GM19328 (cell line): ENCODE measurements at regions not wholly inside any gene's neighbourhood (a gene's known extent, or its start where the extent isn't known, plus 50 kb on each side); places are given as distances from the start of the nearest gene placed in this dataset.
"Not testable (repeated sequence)": the region's sequence is repeated elsewhere in the genome, so short reads cannot be mapped to it uniquely, and the experiment has no call there.

Experiments
- ATAC-seq: cut with Tn5 transposase; IDR thresholded peaks from one replicate; pipeline ENCODE4 v1.9.1; 2021; ENCODE audit warnings: mild to moderate bottlenecking, moderate library complexity; ENCODE audit not compliant: unreplicated experiment

DNA sequence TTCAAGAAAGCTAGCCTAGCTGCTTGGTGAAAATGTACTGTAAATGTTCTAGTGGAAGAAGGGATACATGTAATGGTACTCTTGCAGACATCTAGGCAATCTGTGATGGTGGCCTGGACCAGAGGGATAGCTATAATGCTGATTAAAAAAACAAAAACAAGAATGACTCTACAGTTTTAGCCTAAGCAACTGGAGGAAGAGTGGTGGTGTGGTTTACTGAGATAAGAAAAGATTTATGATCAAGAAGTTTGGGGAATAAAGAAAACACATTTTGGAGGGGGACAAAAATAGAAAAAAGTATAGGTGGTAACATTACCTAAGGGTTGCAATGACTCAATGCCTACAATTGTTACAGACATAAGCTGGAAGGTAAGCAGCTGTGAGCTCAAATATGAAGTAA is 1080.7 kb upstream of the CELF4 start:
- no peak for ATAC-seq

DNA sequence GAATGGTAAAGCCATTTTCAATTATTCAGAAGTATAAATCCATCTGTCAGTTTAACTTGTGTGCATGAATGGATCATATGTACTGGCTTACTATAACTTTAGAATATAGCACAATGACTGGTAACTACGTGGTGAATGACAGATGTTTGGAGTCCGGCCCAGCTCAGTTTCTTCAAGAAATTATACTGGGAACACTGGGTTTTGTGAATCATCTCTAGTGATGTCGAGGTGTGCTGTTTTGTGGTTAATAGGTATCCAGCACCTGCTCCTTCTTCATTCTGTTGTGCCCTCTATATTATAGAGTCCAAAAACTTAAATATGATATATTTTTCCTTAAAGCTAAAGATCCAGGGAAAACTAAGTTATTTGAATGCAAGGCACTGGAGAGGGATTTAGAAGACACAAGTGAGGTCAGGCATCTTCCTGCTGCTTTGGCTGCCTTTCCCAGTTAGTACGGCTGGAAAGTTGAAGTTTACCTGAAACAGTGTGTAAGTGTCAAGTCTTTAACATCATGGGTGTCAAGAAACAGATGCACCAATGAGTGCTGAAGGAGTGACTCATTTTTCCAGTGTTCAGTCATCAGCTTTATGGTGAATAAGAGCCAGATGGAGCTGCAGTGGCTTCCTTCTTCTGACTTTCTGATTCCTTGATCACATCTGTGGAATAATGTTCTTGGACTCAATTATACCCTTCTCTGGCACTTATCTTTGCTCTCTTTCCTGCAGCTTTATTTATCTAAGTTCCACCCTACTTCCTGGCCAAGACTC is 1079.5 kb upstream of the CELF4 start:
- ATAC-seq, result no peak

DNA sequence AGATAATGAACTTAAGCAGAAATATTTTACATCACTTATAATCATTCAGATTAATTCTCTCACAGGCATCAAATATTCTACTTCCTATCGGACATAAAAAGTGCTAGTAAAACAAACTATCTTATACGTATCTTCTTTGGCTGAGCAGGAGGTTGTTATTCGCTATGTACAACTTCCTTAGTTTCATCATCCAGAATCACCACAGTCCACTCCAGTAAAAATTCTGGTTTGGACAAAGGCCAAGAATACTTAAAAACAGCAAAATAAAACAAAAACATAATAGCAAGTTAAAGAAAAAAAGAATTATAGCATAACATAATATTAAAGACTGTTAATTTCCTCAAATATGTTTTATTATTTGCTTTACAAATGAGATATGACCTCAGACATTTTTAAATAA is 1077.1 kb upstream of the CELF4 start:
- no peak for ATAC-seq

DNA sequence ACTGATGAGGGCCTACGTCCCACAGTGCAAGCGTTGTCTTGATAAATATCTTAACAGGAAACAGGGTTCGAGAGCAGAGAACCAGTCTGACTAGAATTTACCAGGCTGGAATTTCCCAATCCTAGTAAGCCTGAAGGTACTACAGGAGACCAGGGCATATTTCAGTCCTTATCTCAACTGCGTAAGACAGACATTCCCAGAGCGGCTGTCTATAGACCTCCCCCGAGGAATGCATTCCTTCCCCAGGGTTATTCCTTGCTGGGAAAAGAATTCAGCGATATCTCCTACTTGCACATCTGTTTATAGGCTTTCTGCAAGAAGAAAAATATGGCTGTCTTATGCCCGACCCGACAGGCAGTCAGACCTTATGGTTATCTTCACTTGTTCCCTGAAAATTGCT is 1074.1 kb upstream of the CELF4 start:
- not testable (repeated sequence) for ATAC-seq

DNA sequence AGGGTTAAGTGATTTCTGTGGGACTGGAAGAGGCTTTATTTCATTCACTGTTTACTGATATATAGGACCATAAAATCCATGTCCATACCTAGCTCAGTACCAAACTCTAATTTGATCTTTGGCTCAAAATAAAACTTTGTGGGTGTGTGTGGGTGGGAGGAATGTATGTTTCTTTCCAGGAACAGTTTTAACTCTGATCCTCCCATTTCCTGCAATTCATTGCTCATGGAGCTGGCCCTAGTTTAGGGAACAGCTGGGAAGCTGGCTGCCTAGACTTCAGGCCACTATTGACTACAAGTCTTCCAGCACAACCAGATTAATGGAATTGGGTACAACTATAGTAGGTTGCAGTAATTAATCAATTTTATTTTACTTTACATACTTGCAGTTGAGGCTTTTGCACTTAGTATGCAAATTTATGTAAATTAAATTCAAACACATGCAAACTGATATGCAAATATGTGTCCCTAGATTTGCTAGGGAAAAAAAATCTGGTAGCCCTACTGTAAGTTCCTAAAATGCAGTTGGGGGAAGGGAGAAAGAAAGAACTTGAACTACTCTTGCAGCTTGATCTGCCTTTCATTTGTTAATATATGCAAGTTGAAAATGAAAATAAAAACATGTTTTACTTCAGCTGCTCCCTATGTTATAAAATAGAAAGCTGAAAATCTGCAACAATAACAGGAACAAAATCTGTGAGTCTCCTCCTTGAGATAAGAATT is 1070.3 kb upstream of the CELF4 start:
- no peak for ATAC-seq

DNA sequence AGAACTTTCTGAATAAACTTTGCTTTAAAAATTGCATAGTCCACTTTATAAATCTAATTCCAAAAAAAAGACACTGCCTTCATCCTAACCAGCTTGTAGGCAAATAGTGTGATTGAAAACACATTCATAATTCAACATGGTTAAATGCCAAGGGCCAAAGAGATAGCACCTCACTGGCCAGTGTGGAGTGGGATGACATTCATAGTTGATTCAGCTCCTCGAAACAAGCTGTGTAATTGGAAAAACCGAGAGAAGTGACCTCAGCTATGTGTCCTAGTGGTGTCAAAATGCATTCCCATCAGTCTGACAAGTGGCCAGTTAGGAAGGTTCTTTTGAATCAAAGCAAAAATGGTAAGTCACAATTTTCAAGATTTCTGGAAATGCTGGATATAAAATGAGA is 1068.5 kb upstream of the CELF4 start:
- no peak for ATAC-seq

DNA sequence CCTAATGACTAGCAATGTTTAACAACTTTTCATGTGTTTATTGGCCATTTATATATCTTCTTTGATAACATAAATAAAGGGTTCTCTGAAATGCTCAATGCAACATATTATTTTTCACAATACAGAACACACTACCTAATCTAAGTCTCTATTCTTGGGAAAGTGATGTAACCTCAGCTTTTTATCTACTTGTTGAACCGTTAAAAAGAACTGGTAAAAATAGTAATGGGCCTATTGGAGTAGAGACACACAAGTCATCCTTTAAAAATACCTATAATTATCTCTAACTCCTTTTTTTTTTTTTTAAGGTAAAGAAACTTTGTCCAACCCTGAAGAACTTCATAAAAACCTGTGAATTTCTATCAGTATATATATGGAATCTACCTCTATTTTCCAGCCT is 1067.7 kb upstream of the CELF4 start:
- ATAC-seq, result no peak

DNA sequence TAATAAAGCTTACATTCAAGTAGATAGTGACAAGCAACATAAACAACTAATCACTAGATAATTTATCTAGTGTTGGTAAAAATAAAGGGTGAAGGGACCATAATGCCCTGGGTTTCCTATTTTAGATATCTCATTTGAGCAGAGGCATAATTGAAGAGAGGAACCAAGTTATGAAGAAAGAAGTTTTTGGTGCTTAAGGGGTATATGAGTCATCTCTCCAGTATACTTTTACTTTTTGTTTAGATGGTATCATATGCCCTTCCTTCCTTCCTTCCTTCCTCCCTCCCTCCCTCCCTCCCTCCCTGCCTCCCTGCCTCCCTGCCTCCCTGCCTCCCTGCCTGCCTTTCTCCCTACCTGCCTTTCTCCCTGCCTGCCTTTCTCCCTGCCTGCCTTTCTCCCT is 1053.5 kb upstream of the CELF4 start:
- ATAC-seq, result no peak

DNA sequence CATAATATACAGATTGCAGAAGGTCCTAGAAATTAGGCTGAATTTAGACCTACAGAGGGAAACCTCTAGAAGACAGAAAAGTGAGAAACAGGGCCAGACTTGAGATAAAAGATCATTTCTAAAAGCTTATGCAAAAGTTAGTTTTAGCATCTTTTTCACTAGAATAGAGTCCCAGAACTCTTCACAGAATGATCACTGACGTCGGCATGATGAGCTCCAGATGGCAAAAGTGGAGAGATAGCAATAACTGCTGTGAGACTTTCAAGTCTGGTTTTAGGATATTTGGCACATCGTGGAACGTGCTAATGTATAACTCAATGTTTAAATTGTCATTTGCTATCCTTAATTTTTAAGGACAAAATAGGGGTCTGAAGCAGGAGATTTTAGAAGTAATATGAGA is 1050.7 kb upstream of the CELF4 start:
- ATAC-seq, result no peak

DNA sequence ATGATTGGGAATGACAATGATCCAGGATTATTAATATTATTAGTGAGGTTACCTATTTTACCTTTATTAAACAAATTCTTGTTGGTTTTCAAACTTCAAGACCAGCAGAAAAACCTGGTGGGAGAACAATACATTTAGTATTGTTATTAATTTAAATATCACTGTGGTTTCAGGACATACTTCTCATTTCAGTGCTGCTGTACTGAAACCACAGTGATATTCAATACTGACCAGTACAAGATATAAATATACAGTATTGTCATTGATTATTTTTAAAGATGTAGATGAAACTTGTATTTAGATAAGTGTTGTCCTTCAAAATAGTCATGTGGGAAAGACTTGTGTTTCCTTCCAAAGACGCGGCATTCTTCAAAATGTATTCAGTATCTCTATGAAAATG is 1047.3 kb upstream of the CELF4 start:
- ATAC-seq, result no peak

DNA sequence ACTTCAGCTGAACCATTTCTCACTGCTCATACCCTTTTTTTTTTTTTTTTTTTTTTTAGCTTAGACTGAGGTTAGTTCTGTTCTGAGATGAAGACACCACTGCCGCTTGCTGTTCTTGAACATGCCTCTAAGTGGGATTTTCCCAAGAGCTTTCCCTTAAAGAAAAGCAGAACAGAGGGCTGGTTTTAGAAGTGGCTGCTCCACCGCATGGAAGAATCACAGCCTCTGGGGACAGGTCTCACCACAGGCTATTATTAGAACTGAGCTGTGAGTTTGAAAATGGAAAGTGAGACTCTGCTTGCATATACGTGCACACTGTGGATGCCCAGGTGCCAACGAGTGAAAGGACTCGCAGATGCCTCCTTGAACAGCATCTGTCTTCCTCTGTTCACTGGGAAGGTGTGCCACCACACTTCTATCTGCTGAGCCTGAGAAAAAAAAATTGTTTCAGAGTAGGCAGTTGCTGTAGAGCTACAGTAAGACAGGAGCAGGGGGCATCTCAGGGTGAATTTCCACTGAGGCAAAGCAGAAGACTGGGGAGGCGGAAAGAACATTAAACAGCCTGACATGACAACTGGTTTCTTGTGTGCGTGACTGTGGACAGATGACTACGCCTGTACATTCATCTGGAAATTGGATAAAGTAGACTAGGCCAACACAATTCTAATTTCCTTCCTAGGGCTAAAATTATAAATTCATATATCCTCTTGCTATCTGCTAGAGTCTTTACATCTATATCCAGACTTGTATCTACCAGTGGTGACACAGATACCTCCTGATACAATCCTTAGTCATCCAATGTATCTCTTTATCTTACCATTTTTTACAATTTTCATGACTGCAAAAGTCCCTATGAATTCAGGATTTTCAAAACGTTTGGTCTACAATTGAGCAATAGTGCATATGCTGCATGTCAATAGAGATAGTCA is 1045.7 kb upstream of the CELF4 start:
- peak; percentile 81 for ATAC-seq

DNA sequence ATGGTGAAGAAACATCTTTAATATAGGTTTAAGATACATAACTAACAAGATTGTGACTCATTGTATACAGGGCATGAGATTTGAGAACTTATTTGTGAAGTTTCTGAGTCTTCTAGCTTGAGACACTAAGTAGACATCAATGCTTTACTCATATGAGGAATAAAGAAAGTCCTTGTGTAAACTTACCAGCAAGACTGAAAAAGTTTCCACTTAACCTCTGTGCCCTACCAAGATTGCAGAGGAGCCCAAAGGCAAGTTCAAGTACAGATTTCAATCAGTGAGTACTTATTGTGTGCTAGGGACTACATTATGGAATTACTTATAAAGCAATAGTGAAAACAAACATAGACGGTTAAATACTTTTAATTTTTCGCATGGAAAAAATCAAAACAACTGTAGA is 1041.2 kb upstream of the CELF4 start:
- no peak for ATAC-seq

DNA sequence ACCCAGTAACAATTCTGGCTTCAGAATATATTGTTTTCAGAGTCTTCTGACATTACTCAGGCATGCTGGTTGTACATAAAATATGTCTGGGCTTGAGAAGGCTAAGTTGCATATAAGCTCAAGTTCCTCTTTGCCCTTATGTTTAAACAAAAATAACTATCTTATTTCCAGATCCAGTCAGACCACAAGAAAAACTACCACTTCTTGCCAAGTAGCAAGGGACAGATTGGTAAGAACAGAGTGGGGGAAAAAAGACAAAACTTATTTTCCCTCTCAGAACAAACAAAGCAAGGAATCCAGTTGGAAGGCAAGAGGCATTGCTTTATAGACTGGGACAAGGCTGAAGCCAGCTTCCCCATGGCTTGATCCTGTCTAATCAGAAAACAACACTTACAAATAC is 1036.7 kb upstream of the CELF4 start:
- no peak for ATAC-seq

DNA sequence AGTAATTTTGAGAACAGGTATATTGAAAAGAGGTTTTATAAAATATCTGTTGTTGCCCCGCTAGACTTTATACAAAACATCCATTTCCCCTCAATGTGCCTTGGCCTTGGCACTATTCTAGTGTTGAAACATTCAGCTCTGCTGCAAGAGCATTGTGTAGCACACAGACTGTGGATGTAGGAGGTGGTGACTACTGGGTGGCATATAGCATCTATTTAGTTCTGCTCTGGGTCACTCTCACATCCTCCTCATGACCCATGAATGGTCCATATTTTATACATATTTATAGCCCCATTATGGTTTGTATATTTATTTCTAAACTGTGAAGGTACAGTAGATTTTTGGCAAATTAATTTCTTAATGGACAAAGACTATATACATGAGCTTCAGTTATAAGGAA is 1022.0 kb upstream of the CELF4 start:
- ATAC-seq, result no peak

DNA sequence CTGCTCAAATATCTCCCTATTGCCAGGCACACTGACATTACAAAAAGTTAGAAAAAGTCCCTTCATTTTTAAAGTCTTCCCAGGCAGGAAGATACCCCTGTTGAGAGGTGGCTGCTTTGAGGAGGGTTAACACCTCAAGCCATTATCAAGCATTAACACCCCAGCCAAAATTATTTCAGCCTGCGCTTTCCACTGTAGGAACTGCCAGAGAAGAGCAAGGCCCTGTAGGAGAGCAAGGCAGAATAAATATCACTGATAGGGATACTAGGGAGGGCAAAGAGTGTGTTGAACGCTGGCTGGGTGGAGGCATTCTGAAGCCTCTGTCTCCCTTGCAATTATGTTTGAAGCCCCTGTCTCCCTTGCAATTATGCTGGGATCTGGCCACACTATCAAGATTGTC is 1020.7 kb upstream of the CELF4 start:
- ATAC-seq, result no peak

DNA sequence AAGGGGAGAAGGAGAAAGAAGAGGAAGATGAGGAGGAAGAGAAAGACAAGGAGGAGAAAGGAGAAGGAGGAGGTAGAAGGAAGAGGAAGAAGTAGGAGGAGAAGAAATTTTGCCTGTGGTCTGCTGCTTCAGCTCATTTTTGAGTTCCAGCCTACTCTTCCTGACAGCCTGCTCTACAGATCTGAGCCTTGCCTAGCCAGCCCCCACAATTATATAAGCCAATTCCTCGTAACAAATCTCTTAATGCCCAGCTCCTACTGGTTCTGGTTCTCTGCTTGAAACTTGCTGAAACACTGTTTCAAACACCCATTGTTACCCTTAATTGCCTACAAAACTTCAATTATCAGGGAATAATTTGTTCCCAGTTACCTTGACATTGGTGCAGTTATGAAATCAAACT is 1014.2 kb upstream of the CELF4 start:
- ATAC-seq, result no peak

DNA sequence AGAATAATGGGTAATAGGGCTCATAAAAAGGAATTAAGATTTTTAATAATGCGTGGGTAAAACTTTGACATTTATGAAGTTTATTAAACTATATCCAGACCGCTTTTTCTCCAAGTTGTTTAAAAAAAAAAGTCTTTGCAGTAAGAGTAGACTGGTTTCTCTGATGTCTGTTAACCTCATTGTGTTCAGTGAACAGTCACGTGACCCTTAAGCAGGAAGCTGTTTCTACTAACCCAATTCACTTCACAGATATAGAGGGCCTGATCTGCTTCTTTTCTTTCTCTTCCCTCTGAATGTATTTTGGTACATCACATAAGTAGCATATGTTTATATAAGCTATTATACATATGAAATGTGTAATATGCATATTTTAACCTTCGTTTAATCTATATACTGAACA is 1011.3 kb upstream of the CELF4 start:
- no peak for ATAC-seq

DNA sequence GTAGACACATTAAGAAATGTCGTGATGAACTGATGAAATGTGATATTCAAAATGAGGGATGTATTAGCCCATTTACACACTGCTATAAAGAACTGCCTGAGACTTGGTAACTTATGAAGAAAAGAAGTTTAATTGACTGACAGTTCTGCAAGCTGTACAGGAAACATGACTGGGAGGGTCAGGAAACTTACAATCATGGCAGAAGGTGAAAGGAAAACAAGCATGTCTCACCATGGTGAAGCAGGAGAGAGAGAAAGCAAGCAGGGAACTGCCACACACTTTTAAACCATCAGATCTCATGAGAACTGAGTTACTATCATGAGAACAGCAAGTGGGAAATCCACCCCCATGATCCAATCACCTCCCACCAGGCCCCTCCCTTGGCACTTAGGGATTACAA is 1010.8 kb upstream of the CELF4 start:
- ATAC-seq, result no peak

DNA sequence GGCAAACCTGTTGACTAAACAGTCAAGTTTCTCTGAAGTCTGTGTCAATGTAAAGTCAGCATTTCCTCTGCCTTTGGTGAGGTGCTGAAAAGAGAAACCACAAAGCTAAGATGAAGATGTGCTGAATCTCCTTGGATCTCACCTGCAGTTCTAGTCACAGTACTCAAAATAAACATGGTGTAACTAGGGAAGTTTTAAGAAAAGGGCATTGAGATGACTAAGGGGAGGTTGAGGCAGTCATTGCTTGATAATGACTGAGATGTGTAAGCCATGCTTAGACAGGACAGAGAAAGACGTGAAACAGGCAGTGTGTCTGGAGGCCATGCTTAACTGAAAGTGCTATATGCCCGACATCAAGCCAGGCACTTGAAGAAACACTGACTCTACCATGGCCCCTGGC is 1010.0 kb upstream of the CELF4 start:
- no peak for ATAC-seq

DNA sequence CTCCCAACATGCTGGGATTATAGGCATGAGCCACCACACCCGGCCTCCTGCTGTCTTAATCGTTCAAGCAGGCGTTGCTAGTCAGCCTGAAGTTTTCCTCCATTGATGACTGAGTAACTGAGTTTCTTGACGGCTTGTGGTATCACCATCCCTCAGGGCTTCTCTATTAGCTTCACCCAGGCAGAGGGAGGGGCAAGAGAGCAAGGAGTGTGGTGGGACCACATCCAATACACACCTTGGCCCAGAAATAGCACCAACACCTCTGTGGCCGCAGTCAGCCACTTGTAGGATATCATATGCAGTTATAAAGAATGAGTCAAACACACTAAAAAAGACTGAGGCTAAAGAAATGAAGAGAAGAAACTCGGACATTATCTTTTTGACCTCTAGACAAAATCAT is 1009.4 kb upstream of the CELF4 start:
- ATAC-seq, result no peak

DNA sequence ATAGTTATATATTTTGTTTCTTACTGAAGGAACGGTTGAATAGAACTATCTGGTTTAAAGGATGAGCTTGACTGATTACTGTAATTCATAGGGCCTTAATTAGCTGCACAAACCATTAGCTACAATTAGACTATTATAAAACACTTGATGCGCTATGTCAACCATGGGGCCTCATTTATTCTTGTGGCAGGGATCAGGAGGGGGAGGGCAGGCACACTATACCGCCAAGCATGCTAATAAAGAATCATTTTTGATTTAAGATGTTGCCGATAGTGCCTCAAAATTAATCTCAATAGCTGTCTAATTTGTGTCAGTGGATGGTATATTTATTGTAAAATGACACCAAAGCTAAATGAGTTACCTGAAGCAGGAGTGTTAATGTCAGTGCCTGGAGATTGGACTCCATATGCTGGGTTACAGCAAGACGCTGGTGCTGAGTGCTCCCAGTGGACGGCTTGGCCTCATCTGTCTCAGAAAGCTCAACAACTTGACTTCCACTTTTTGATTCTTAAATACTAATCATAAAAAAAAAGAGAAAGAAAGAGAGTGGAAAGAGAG is 1007.0 kb upstream of the CELF4 start:
- no peak for ATAC-seq
